GM23248 (cell line): ENCODE measurements at regions not wholly inside any gene's neighbourhood (a gene's known extent, or its start where the extent isn't known, plus 50 kb on each side); places are given as distances from the start of the nearest gene placed in this dataset.
"Not testable (repeated sequence)": the region's sequence is repeated elsewhere in the genome, so short reads cannot be mapped to it uniquely, and the experiment has no call there.

Source experiments
- DNase-seq: peaks from one replicate; pipeline ENCODE4 v3.0.0-alpha.2; 2015
- H2AFZ ChIP-seq: fragments of 200-600 bp; sonication (generic); 2 replicates; pipeline ENCODE4 v1.6.1; 2016; ENCODE audit warnings: antibody characterized with exemption
- H3F3A ChIP-seq: fragments of 200-600 bp; sonication (generic); 2 replicates; pipeline ENCODE4 v1.6.1; 2016; ENCODE audit warnings: mild to moderate bottlenecking, antibody characterized with exemption, mixed run types; ENCODE audit not compliant: insufficient read depth
- H3K27ac ChIP-seq: fragments of 200-600 bp; sonication (generic); 2 replicates; pipeline ENCODE4 v1.5.1; 2016; ENCODE audit warnings: mild to moderate bottlenecking
- H3K27me3 ChIP-seq: fragments of 200-600 bp; sonication (generic); replicated peaks from 2 replicates; pipeline ENCODE4 v1.6.1; 2016; ENCODE audit warnings: mild to moderate bottlenecking; ENCODE audit not compliant: insufficient read depth
- H3K36me3 ChIP-seq: fragments of 200-600 bp; sonication (generic); 2 replicates; pipeline ENCODE4 v1.6.1; 2016; ENCODE audit warnings: low read depth, mild to moderate bottlenecking
- H3K4me1 ChIP-seq: fragments of 200-600 bp; sonication (generic); 2 replicates; pipeline ENCODE4 v1.6.1; 2016; ENCODE audit warnings: mild to moderate bottlenecking; ENCODE audit not compliant: insufficient read depth
- H3K4me2 ChIP-seq: fragments of 200-600 bp; sonication (generic); one replicate; pipeline ENCODE4 v1.6.1; 2016; ENCODE audit warnings: mild to moderate bottlenecking; ENCODE audit not compliant: unreplicated experiment
- H3K4me3 ChIP-seq: fragments of 200-600 bp; sonication (generic); 2 replicates; pipeline ENCODE4 v1.5.1; 2016; ENCODE audit warnings: mild to moderate bottlenecking
- H3K79me2 ChIP-seq: fragments of 200-600 bp; sonication (generic); 2 replicates; pipeline ENCODE4 v1.6.1; 2016; ENCODE audit warnings: mild to moderate bottlenecking; ENCODE audit not compliant: insufficient read depth
- H3K9ac ChIP-seq: fragments of 200-600 bp; sonication (generic); 2 replicates; pipeline ENCODE4 v1.6.1; 2016; ENCODE audit warnings: mild to moderate bottlenecking
- H3K9me2 ChIP-seq: fragments of 200-600 bp; sonication (generic); 2 replicates; pipeline ENCODE4 v1.6.1; 2016; ENCODE audit warnings: mixed run types, mild to moderate bottlenecking, moderate library complexity; ENCODE audit not compliant: insufficient read depth
- H3K9me3 ChIP-seq: fragments of 200-600 bp; sonication (generic); one replicate; pipeline ENCODE4 v1.6.1; 2017; ENCODE audit warnings: low read depth
- H4K20me1 ChIP-seq: fragments of 200-600 bp; sonication (generic); 2 replicates; pipeline ENCODE4 v1.6.0; 2016; ENCODE audit not compliant: insufficient read depth
- EZH2 ChIP-seq: fragments of 200-600 bp; sonication (generic); IDR thresholded peaks from 2 replicates; pipeline ENCODE4 v1.6.1; 2018; ENCODE audit warnings: antibody characterized with exemption, mild to moderate bottlenecking; ENCODE audit not compliant: insufficient read depth, poor library complexity, severe bottlenecking
- EZH2phosphoT487 ChIP-seq: fragments of 200-600 bp; sonication (generic); IDR thresholded peaks from 2 replicates; pipeline ENCODE4 v1.6.1; 2018; ENCODE audit warnings: antibody characterized with exemption, moderate library complexity, mild to moderate bottlenecking, low read depth; ENCODE audit not compliant: insufficient read depth
- WGBS, 2 experiments: methylation state at CpG; one replicate each; pipeline ENCODE4 v1.1.6; 2015 to 2017; ENCODE audit warnings: low lambda C conversion rate in 2 of 2, low coverage in 1 of 2; ENCODE audit errors: missing lambda C conversion rate in 2 of 2; 5-methylcytosine and 5-hydroxymethylcytosine counted together
- in situ Hi-C: fragments of 300-500 bp; cut with MboI; formaldehyde crosslinking; loops from 2 replicates; pipeline ENCODE4 v1.15.0; 2020

- WGBS, 2 experiments: 58 to 62% methylated on average over 1 of the region's 1 CpG
- in situ Hi-C loops: no loop called here
Observed at GRCh38 chr6:85917522-85917921, 274.8 kb upstream of the SYNCRIP start.

DNA sequence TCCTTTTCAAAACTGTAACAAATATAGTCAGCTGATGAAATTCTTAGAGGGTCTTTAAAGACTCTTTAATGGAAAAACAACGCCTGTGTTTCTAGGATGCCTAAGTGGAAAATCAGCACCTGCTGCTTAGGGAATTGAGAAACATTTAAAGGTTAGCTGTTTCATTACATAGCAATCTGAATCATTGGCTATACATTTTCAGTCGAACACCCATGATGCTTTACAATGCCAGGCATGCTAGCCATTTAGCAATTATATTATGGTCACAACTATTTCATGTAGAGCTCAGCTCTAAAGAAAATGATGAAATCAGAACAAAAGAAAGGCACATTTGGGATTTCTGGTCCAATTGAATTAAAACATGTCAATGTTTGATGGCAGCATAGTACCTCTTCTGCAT lies 270.3 kb upstream of the SYNCRIP start:
- Histone ChIP-seq H3K79me2 (no peaks in the 10 kb centered on the region), H3F3A (no peaks in the 10 kb centered on the region), H3K36me3 (no peaks in the 10 kb centered on the region), H3K4me3 (no peak overlapping the region), H3K4me2 (no peak overlapping the region), H3K9me2 (no peaks in the 10 kb centered on the region), H3K27ac (no peak overlapping the region), H2AFZ (no peak overlapping the region), H4K20me1 (no peaks in the 10 kb centered on the region), H3K4me1 (no peaks in the 10 kb centered on the region), H3K9me3 (no peaks in the 10 kb centered on the region), H3K27me3 (no peaks in the 10 kb centered on the region), H3K9ac (no peak overlapping the region)
- TF ChIP-seq EZH2phosphoT487 (no peak), EZH2 (no peak)
- no peak for DNase-seq
- in situ Hi-C loops: no loop called here
- WGBS, 2 experiments: 20 to 25% methylated on average over 2 of the region's 2 CpGs

More at GRCh38 chr6:85917522-85917921, 274.8 kb upstream of the SYNCRIP start:
- Histone ChIP-seq H3K27me3 (no peaks in the 10 kb centered on the region), H3K9me2 (no peaks in the 10 kb centered on the region), H3K4me1 (no peaks in the 10 kb centered on the region), H3K9ac (no peak overlapping the region), H3K9me3 (no peaks in the 10 kb centered on the region), H3K36me3 (no peaks in the 10 kb centered on the region), H3K27ac (no peak overlapping the region), H3K79me2 (no peaks in the 10 kb centered on the region), H4K20me1 (no peaks in the 10 kb centered on the region), H2AFZ (no peak overlapping the region), H3F3A (no peaks in the 10 kb centered on the region), H3K4me2 (no peak overlapping the region), H3K4me3 (no peak overlapping the region)
- no peak for DNase-seq
- TF ChIP-seq EZH2: no peak
- TF ChIP-seq EZH2phosphoT487: no peak

DNA sequence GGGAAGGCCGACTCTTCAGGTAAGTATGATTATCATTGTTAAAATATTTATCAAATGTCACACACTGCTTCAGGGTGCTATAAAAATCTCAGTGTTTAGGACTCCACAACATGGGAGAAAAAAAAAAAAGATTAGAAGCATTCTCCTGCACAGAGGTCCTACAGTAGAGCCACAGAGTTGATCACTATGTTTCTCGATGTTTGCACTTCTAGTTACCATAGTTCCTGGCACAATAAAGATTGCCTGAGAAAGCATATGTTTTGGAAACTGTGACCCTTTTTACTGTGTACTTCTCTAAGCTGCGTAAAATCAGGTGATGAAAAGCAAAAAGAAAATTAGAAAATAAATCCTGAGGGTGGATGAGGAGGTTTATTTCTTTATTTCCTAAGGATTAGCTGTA lies 269.9 kb upstream of the SYNCRIP start:
- in situ Hi-C loops: no loop called here
- Histone ChIP-seq H4K20me1 (no peaks in the 10 kb centered on the region), H3K9ac (no peak overlapping the region), H3K9me3 (no peaks in the 10 kb centered on the region), H3K27ac (no peak overlapping the region), H3K9me2 (no peaks in the 10 kb centered on the region), H3K27me3 (no peaks in the 10 kb centered on the region), H3K4me2 (no peak overlapping the region), H3F3A (no peaks in the 10 kb centered on the region), H2AFZ (no peak overlapping the region), H3K79me2 (no peaks in the 10 kb centered on the region), H3K4me3 (no peak overlapping the region), H3K4me1 (no peaks in the 10 kb centered on the region), H3K36me3 (no peaks in the 10 kb centered on the region)
- no peak for DNase-seq
- TF ChIP-seq EZH2 (no peak), EZH2phosphoT487 (no peak)
- WGBS, 2 experiments: 39% methylated on average over 3 of the region's 3 CpGs

DNA sequence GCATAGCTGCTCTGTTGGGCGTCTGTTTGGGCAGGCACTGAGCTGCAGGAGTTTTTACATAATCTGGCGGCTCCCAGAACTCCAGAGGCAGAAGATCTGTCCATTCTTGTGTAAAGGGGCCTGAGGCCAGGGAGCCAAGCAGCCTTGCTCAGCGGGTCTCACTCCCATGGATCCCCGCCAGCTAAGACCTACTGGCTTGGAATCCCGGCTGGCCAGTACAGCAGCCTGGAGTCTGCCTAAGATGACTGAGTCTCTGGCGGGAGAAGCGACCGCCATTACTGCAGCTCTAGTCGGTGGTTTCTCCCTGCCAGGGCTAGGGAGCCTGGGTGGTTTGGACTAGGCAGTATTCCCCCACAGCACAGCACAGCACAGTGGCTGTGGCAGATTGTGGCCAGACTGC lies 268.4 kb upstream of the SYNCRIP start:
- TF ChIP-seq EZH2 (no peak), EZH2phosphoT487 (no peak)
- DNase-seq: no peak
- no peak overlapping the region for H3K4me3 ChIP-seq
- H4K20me1 ChIP-seq: no peaks in the 10 kb centered on the region
- 44 to 47% methylated on average over 9 of the region's 9 CpGs for WGBS, 2 experiments
- H3K27ac ChIP-seq: no peak overlapping the region
- in situ Hi-C loops: no loop called here
- no peaks in the 10 kb centered on the region for H3K9me2 ChIP-seq
- H3F3A ChIP-seq: no peaks in the 10 kb centered on the region
- H3K4me2 ChIP-seq: no peak overlapping the region
- H2AFZ ChIP-seq: no peak overlapping the region
- H3K4me1 ChIP-seq: no peaks in the 10 kb centered on the region
- H3K9me3 ChIP-seq: no peaks in the 10 kb centered on the region
- H3K27me3 ChIP-seq: no peaks in the 10 kb centered on the region
- H3K9ac ChIP-seq: no peak overlapping the region
- no peaks in the 10 kb centered on the region for H3K79me2 ChIP-seq
- no peaks in the 10 kb centered on the region for H3K36me3 ChIP-seq

- H3K4me1 ChIP-seq, in situ Hi-C loops, H2AFZ ChIP-seq, H3K27me3 ChIP-seq, H3K4me3 ChIP-seq, H3K27ac ChIP-seq, H3F3A ChIP-seq, H3K36me3 ChIP-seq, H3K9ac ChIP-seq, H3K79me2 ChIP-seq, H3K9me3 ChIP-seq, H4K20me1 ChIP-seq, DNase-seq, H3K4me2 ChIP-seq, H3K9me2 ChIP-seq: not testable (repeated sequence)
- WGBS, 2 experiments: 20 to 21% methylated on average over 4 of the region's 4 CpGs
Observed at GRCh38 chr6:85908120-85908519, 265.4 kb upstream of the SYNCRIP start.
